ENCODE measurements at regions not wholly inside any gene's neighbourhood (a gene's known extent, or its start where the extent isn't known, plus 50 kb on each side); places are given as distances from the start of the nearest gene placed in this dataset.

DNA sequence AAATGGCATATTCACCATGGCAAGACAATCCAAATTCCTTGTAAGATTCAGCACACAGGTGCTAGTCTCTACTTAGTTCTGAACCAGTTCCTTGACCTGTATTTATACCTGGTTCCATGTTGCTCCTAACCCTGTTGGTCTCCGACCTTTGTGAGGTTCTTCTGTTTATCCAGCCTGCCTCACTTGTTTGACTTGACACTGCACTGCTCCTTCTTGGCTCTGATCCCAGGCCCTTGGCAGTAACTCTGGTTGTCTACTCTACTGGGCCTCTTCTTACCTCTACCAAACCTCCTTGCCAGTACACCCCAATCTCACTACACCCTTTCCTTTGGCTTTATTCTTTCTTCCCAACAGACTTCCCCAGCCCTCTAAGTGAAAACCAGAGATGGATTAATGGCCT lies 419.4 kb upstream of the USP24 start:
- no peak overlapping the region for H3K27ac ChIP-seq (ENCODE audit: control insufficient read depth, insufficient read depth)
- ChIA-PET CTCF (no interaction called here), SMC1A (ENCODE audit: uncharacterized antibody, unreplicated experiment) (no interaction called here), POLR2A (no interaction called here), RAD21 (ENCODE audit: unreplicated experiment) (no interaction called here)
- no peak overlapping the region for H3K4me3 ChIP-seq
- ATAC-seq: no peak
- DNase-seq (ENCODE audit: low read depth, low spot score): no peak
- intact Hi-C loops (cut with micrococcal nuclease; ENCODE audit: unreplicated experiment) (no loop called here), in situ Hi-C loops (cut with MboI) (no loop called here)
- FAIRE-seq: no peak
- H3K4me1 ChIP-seq (ENCODE audit: control insufficient read depth, insufficient read depth, low read length): no peaks in the 10 kb centered on the region
- no peaks in the 10 kb centered on the region for H3K27me3 ChIP-seq (replicated peaks in 1 of 2; ENCODE audit: control insufficient read depth in 2 of 2, insufficient read depth in 2 of 2, low read length in 1 of 2)
- BruUV-seq (replicated peaks): no TSS peak
- no peak for TF ChIP-seq NFYA (IDR thresholded peaks at IDR 0.05; ENCODE audit: borderline replicate concordance, low read depth, low read length)
- TF ChIP-seq, protein P1, sequence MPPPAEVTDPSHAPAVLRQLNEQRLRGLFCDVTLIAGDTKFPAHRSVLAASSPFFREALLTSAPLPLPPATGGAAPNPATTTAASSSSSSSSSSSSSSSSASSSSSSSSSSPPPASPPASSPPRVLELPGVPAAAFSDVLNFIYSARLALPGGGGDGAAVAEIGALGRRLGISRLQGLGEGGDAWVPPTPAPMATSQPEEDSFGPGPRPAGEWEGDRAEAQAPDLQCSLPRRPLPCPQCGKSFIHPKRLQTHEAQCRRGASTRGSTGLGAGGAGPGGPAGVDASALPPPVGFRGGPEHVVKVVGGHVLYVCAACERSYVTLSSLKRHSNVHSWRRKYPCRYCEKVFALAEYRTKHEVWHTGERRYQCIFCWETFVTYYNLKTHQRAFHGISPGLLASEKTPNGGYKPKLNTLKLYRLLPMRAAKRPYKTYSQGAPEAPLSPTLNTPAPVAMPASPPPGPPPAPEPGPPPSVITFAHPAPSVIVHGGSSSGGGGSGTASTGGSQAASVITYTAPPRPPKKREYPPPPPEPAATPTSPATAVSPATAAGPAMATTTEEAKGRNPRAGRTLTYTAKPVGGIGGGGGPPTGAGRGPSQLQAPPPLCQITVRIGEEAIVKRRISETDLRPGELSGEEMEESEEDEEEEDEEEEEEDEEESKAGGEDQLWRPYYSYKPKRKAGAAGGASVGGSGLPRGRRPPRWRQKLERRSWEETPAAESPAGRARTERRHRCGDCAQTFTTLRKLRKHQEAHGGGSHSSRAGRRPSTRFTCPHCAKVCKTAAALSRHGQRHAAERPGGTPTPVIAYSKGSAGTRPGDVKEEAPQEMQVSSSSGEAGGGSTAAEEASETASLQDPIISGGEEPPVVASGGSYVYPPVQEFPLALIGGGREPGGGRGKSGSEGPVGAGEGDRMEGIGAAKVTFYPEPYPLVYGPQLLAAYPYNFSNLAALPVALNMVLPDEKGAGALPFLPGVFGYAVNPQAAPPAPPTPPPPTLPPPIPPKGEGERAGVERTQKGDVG (CRISPR knock-in tag; IDR thresholded peaks at IDR 0.05): no peak
- no peak for TF ChIP-seq TCF12 (IDR thresholded peaks at IDR 0.05; ENCODE audit: low read depth, low read length)
- no peak for TF ChIP-seq FOXM1 (IDR thresholded peaks at IDR 0.05; ENCODE audit: low read depth, low read length)
- TF ChIP-seq, protein P2, sequence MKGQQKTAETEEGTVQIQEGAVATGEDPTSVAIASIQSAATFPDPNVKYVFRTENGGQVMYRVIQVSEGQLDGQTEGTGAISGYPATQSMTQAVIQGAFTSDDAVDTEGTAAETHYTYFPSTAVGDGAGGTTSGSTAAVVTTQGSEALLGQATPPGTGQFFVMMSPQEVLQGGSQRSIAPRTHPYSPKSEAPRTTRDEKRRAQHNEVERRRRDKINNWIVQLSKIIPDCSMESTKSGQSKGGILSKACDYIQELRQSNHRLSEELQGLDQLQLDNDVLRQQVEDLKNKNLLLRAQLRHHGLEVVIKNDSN (IDR thresholded peaks at IDR 0.05; ENCODE audit: borderline replicate concordance, extremely low read length, insufficient read depth, low read depth, low read length): no peak
- TF ChIP-seq TAF1 (IDR thresholded peaks at IDR 0.05; ENCODE audit: borderline replicate concordance, low read depth, low read length): no peak
- TF ChIP-seq, protein P3, sequence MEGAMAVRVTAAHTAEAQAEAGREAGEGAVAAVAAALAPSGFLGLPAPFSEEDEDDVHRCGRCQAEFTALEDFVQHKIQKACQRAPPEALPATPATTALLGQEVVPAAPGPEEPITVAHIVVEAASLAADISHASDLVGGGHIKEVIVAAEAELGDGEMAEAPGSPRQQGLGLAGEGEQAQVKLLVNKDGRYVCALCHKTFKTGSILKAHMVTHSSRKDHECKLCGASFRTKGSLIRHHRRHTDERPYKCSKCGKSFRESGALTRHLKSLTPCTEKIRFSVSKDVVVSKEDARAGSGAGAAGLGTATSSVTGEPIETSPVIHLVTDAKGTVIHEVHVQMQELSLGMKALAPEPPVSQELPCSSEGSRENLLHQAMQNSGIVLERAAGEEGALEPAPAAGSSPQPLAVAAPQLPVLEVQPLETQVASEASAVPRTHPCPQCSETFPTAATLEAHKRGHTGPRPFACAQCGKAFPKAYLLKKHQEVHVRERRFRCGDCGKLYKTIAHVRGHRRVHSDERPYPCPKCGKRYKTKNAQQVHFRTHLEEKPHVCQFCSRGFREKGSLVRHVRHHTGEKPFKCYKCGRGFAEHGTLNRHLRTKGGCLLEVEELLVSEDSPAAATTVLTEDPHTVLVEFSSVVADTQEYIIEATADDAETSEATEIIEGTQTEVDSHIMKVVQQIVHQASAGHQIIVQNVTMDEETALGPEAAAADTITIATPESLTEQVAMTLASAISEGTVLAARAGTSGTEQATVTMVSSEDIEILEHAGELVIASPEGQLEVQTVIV (IDR thresholded peaks at IDR 0.05; ENCODE audit: borderline replicate concordance, partially characterized antibody): no peak
- TF ChIP-seq, protein P4, sequence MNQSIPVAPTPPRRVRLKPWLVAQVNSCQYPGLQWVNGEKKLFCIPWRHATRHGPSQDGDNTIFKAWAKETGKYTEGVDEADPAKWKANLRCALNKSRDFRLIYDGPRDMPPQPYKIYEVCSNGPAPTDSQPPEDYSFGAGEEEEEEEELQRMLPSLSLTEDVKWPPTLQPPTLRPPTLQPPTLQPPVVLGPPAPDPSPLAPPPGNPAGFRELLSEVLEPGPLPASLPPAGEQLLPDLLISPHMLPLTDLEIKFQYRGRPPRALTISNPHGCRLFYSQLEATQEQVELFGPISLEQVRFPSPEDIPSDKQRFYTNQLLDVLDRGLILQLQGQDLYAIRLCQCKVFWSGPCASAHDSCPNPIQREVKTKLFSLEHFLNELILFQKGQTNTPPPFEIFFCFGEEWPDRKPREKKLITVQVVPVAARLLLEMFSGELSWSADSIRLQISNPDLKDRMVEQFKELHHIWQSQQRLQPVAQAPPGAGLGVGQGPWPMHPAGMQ (IDR thresholded peaks at IDR 0.05; ENCODE audit: borderline replicate concordance): no peak
- TF ChIP-seq ZBED1 (IDR thresholded peaks at IDR 0.05; ENCODE audit: borderline replicate concordance): no peak
- no peak for TF ChIP-seq JUNB (IDR thresholded peaks at IDR 0.05)
- TF ChIP-seq SP1 (IDR thresholded peaks at IDR 0.05; ENCODE audit: low read depth, low read length): no peak
- TF ChIP-seq NFIC (IDR thresholded peaks at IDR 0.05; ENCODE audit: low read depth, low read length): no peak
- TF ChIP-seq, protein P5, sequence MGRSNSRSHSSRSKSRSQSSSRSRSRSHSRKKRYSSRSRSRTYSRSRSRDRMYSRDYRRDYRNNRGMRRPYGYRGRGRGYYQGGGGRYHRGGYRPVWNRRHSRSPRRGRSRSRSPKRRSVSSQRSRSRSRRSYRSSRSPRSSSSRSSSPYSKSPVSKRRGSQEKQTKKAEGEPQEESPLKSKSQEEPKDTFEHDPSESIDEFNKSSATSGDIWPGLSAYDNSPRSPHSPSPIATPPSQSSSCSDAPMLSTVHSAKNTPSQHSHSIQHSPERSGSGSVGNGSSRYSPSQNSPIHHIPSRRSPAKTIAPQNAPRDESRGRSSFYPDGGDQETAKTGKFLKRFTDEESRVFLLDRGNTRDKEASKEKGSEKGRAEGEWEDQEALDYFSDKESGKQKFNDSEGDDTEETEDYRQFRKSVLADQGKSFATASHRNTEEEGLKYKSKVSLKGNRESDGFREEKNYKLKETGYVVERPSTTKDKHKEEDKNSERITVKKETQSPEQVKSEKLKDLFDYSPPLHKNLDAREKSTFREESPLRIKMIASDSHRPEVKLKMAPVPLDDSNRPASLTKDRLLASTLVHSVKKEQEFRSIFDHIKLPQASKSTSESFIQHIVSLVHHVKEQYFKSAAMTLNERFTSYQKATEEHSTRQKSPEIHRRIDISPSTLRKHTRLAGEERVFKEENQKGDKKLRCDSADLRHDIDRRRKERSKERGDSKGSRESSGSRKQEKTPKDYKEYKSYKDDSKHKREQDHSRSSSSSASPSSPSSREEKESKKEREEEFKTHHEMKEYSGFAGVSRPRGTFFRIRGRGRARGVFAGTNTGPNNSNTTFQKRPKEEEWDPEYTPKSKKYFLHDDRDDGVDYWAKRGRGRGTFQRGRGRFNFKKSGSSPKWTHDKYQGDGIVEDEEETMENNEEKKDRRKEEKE (IDR thresholded peaks at IDR 0.05): no peak
- TF ChIP-seq GATAD2B (conservative IDR thresholded peaks at IDR 0.05; ENCODE audit: low read depth): no peak
- H2AFZ ChIP-seq (ENCODE audit: control insufficient read depth, low read depth, low read length): no peak overlapping the region
- H4K20me1 ChIP-seq (ENCODE audit: control insufficient read depth, insufficient read depth): no peaks in the 10 kb centered on the region
- no peaks in the 10 kb centered on the region for H3K36me3 ChIP-seq (ENCODE audit: control insufficient read depth in 2 of 2, insufficient read depth in 2 of 2, low read length in 1 of 2)
- no peak overlapping the region for H3K9ac ChIP-seq (ENCODE audit: control insufficient read depth, insufficient read depth, low read length)
- no peaks in the 10 kb centered on the region for H3K79me2 ChIP-seq (ENCODE audit: control insufficient read depth, insufficient read depth, low read length)
- no peaks in the 10 kb centered on the region for H3K9me3 ChIP-seq (replicated peaks; ENCODE audit: control insufficient read depth, insufficient read depth, low read length)
- H3K4me2 ChIP-seq (ENCODE audit: control insufficient read depth, insufficient read depth): no peak overlapping the region
- WGBS (ENCODE audit: insufficient coverage, insufficient replicate concordance, low lambda C conversion rate, missing lambda C conversion rate): 18% methylated on average over 1 of the region's 1 CpG
